GM19193 (cell line): ENCODE measurements at regions not wholly inside any gene's neighbourhood (a gene's known extent, or its start where the extent isn't known, plus 50 kb on each side); places are given as distances from the start of the nearest gene placed in this dataset.

Experiments
- POLR2A ChIP-seq: IDR thresholded peaks from 4 replicates; pipeline ENCODE4 v1.6.1; 2011; ENCODE audit not compliant: insufficient read depth, insufficient read length; ENCODE audit errors: extremely low read depth

GRCh38 chr12:93244514-93245077 lies 133.1 kb upstream of the NUDT4 start:
- no peak for TF ChIP-seq POLR2A

- TF ChIP-seq POLR2A = peak; percentile 25
Observed at GRCh38 chr12:93245543-93245942, 132.2 kb upstream of the NUDT4 start.

GRCh38 chr12:93247313-93247991 lies 130.3 kb upstream of the NUDT4 start:
- no peak for TF ChIP-seq POLR2A

GRCh38 chr12:93252221-93252620 lies 125.5 kb upstream of the NUDT4 start:
- no peak for TF ChIP-seq POLR2A

- no peak for TF ChIP-seq POLR2A
Observed at GRCh38 chr12:93254911-93255310, 122.8 kb upstream of the NUDT4 start.

GRCh38 chr12:93256256-93256969 lies 121.3 kb upstream of the NUDT4 start:
- TF ChIP-seq POLR2A = no peak

- TF ChIP-seq POLR2A = no peak
Observed at GRCh38 chr12:93261505-93262094, 116.1 kb upstream of the NUDT4 start.

GRCh38 chr12:93272997-93273396 lies 104.7 kb upstream of the NUDT4 start:
- no peak for TF ChIP-seq POLR2A

- no peak for TF ChIP-seq POLR2A
Observed at GRCh38 chr12:93273834-93274564, 103.7 kb upstream of the NUDT4 start.

GRCh38 chr12:93274937-93275336 lies 102.8 kb upstream of the NUDT4 start:
- no peak for TF ChIP-seq POLR2A

GRCh38 chr12:93275589-93275988 lies 102.1 kb upstream of the NUDT4 start:
- TF ChIP-seq POLR2A = no peak

GRCh38 chr12:93279565-93280412 lies 97.9 kb upstream of the NUDT4 start:
- no peak for TF ChIP-seq POLR2A

GRCh38 chr12:93287149-93287548 lies 90.6 kb upstream of the NUDT4 start:
- no peak for TF ChIP-seq POLR2A

- TF ChIP-seq POLR2A = no peak
Observed at GRCh38 chr12:93288626-93289025, 89.1 kb upstream of the NUDT4 start.
